ENCODE measurements at regions not wholly inside any gene's neighbourhood (a gene's known extent, or its start where the extent isn't known, plus 50 kb on each side); places are given as distances from the start of the nearest gene placed in this dataset.

- no peak overlapping the region for H3K9ac ChIP-seq
- no peak overlapping the region for H3K4me3 ChIP-seq (ENCODE audit: low read depth, low read length)
- TF ChIP-seq, protein P1, sequence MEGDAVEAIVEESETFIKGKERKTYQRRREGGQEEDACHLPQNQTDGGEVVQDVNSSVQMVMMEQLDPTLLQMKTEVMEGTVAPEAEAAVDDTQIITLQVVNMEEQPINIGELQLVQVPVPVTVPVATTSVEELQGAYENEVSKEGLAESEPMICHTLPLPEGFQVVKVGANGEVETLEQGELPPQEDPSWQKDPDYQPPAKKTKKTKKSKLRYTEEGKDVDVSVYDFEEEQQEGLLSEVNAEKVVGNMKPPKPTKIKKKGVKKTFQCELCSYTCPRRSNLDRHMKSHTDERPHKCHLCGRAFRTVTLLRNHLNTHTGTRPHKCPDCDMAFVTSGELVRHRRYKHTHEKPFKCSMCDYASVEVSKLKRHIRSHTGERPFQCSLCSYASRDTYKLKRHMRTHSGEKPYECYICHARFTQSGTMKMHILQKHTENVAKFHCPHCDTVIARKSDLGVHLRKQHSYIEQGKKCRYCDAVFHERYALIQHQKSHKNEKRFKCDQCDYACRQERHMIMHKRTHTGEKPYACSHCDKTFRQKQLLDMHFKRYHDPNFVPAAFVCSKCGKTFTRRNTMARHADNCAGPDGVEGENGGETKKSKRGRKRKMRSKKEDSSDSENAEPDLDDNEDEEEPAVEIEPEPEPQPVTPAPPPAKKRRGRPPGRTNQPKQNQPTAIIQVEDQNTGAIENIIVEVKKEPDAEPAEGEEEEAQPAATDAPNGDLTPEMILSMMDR (IDR thresholded peaks at IDR 0.05): no peak
- no peaks in the 10 kb centered on the region for H3K27me3 ChIP-seq (ENCODE audit: control insufficient read depth, insufficient read depth, low read length)
- H3K4me2 ChIP-seq (ENCODE audit: low read length): no peak overlapping the region
- no peaks in the 10 kb centered on the region for H3K4me1 ChIP-seq
- no peak overlapping the region for H3K27ac ChIP-seq
- no peaks in the 10 kb centered on the region for H3K36me3 ChIP-seq (ENCODE audit: control insufficient read depth, insufficient read depth, low read length)
- no peaks in the 10 kb centered on the region for H3K9me3 ChIP-seq (ENCODE audit: control insufficient read depth, low read length)
- H3K79me2 ChIP-seq: no peaks in the 10 kb centered on the region
- H2AFZ ChIP-seq: no peak overlapping the region
Measured at GRCh38 chr16:54696970-54697369, 233.7 kb upstream of the IRX5 start.

DNA sequence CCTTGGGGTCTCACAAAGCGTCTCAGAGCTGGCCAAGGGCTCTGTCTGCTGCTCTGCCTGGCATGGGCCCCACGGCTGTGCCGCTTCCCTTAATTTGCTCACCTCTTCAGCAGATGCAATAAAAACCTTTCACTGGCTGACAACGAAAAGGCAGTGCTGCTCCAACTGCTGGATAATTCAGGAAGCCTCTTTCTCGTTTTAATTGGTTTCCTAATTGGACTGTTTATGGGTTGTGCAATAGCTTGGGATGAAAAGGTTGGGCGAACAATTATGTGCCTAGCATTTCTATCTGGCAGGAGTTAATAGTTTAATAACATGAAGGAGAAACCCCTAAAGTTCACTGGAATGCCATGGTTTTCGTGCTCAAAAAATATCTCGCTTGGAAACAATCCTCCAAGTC, 234.1 kb upstream of the IRX5 start:
- H3K4me2 ChIP-seq (ENCODE audit: low read length): no peak overlapping the region
- H3K27me3 ChIP-seq (ENCODE audit: control insufficient read depth, insufficient read depth, low read length): no peaks in the 10 kb centered on the region
- H3K9me3 ChIP-seq (ENCODE audit: control insufficient read depth, low read length): no peaks in the 10 kb centered on the region
- no peaks in the 10 kb centered on the region for H3K79me2 ChIP-seq
- H3K4me3 ChIP-seq (ENCODE audit: low read depth, low read length): no peak overlapping the region
- no peak overlapping the region for H3K9ac ChIP-seq
- no peak overlapping the region for H2AFZ ChIP-seq
- no peak overlapping the region for H3K27ac ChIP-seq
- no peaks in the 10 kb centered on the region for H3K36me3 ChIP-seq (ENCODE audit: control insufficient read depth, insufficient read depth, low read length)
- H3K4me1 ChIP-seq: no peaks in the 10 kb centered on the region
- TF ChIP-seq, protein P1 (IDR thresholded peaks at IDR 0.05): no peak

GRCh38 chr16:54694651-54695050, 236.0 kb upstream of the IRX5 start:
- no peak overlapping the region for H2AFZ ChIP-seq
- no peak overlapping the region for H3K4me2 ChIP-seq (ENCODE audit: low read length)
- no peaks in the 10 kb centered on the region for H3K79me2 ChIP-seq
- no peaks in the 10 kb centered on the region for H3K27me3 ChIP-seq (ENCODE audit: control insufficient read depth, insufficient read depth, low read length)
- H3K9me3 ChIP-seq (ENCODE audit: control insufficient read depth, low read length): no peaks in the 10 kb centered on the region
- TF ChIP-seq, protein P1 (IDR thresholded peaks at IDR 0.05): no peak
- H3K4me3 ChIP-seq (ENCODE audit: low read depth, low read length): no peak overlapping the region
- no peak overlapping the region for H3K9ac ChIP-seq
- H3K4me1 ChIP-seq: no peaks in the 10 kb centered on the region
- no peaks in the 10 kb centered on the region for H3K36me3 ChIP-seq (ENCODE audit: control insufficient read depth, insufficient read depth, low read length)
- H3K27ac ChIP-seq: no peak overlapping the region

DNA sequence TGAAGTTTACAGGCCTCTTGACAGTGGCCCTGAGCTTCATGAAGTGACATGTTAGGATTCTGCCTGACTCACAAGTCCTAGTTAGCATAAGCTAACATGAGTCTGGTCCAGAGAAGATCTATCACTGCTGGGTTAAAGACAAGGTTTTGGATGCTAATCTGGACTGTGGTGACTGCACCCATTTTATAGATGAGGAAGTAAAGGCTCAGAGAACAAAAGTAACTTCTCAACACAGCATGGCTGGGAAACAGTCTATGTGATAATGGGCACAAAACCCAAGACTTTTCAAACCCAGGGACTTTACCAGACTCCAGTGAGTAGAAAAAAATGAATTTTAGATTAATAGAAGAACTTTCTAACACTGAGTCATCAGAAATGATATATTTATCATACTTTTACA, 236.8 kb upstream of the IRX5 start:
- H3K4me1 ChIP-seq: no peaks in the 10 kb centered on the region
- no peaks in the 10 kb centered on the region for H3K9me3 ChIP-seq (ENCODE audit: control insufficient read depth, low read length)
- no peak overlapping the region for H3K27ac ChIP-seq
- H3K4me3 ChIP-seq (ENCODE audit: low read depth, low read length): no peak overlapping the region
- TF ChIP-seq, protein P1 (IDR thresholded peaks at IDR 0.05): no peak
- H3K4me2 ChIP-seq (ENCODE audit: low read length): no peak overlapping the region
- no peaks in the 10 kb centered on the region for H3K27me3 ChIP-seq (ENCODE audit: control insufficient read depth, insufficient read depth, low read length)
- no peaks in the 10 kb centered on the region for H3K36me3 ChIP-seq (ENCODE audit: control insufficient read depth, insufficient read depth, low read length)
- H3K9ac ChIP-seq: no peak overlapping the region
- no peak overlapping the region for H2AFZ ChIP-seq
- H3K79me2 ChIP-seq: no peaks in the 10 kb centered on the region

DNA sequence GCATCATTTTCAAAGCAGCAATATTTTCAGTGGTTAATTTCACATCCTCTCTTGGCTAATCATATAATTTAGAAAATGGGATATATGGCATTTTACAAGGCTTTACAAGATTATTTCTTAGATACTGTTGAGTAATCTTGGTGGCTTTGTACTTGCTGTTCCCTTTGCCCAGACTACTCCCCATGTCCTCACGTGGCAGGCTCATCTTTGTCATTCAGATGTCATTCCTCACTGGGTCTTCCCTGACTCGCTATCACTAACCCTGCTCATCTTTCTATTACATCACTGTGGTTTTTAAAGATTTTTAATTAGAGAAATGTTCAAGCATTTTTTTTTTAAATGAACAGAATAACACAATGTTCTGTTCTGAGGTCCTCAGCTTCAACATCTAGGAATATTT, 240.0 kb upstream of the IRX5 start:
- H3K36me3 ChIP-seq (ENCODE audit: control insufficient read depth, insufficient read depth, low read length): no peaks in the 10 kb centered on the region
- TF ChIP-seq, protein P1 (IDR thresholded peaks at IDR 0.05): no peak
- no peak overlapping the region for H3K4me2 ChIP-seq (ENCODE audit: low read length)
- H2AFZ ChIP-seq: no peak overlapping the region
- H3K27ac ChIP-seq: no peak overlapping the region
- no peaks in the 10 kb centered on the region for H3K79me2 ChIP-seq
- H3K27me3 ChIP-seq (ENCODE audit: control insufficient read depth, insufficient read depth, low read length): no peaks in the 10 kb centered on the region
- no peak overlapping the region for H3K9ac ChIP-seq
- no peak overlapping the region for H3K4me3 ChIP-seq (ENCODE audit: low read depth, low read length)
- no peaks in the 10 kb centered on the region for H3K4me1 ChIP-seq
- no peaks in the 10 kb centered on the region for H3K9me3 ChIP-seq (ENCODE audit: control insufficient read depth, low read length)
